Neuronal stem cell (in vitro differentiated cells): ENCODE measurements at regions not wholly inside any gene's neighbourhood (a gene's known extent, or its start where the extent isn't known, plus 50 kb on each side); places are given as distances from the start of the nearest gene placed in this dataset.

ENCODE experiments used
- DNase-seq: peaks from one replicate; pipeline ENCODE4 v3.0.0-alpha.2; 2013; ENCODE audit warnings: low spot score
- H2AFZ ChIP-seq: one replicate; pipeline ENCODE4 v1.6.1; 2013; ENCODE audit warnings: mild to moderate bottlenecking, low read length, inconsistent platforms
- H2AK5ac ChIP-seq: 2 replicates; pipeline ENCODE4 v1.6.1; 2013; ENCODE audit warnings: low read depth, mild to moderate bottlenecking, inconsistent platforms, low read length, moderate library complexity, mixed read lengths
- H2BK120ac ChIP-seq: 2 replicates; pipeline ENCODE4 v1.6.1; 2013; ENCODE audit warnings: low read depth, mild to moderate bottlenecking, inconsistent platforms, low read length, moderate library complexity, mixed read lengths
- H2BK12ac ChIP-seq: one replicate; pipeline ENCODE4 v1.6.1; 2013; ENCODE audit warnings: low read length, inconsistent platforms
- H2BK15ac ChIP-seq: 2 replicates; pipeline ENCODE4 v1.6.1; 2013; ENCODE audit warnings: mild to moderate bottlenecking, low read length, inconsistent platforms, mixed read lengths
- H2BK5ac ChIP-seq: one replicate; pipeline ENCODE4 v1.6.1; 2013; ENCODE audit warnings: inconsistent platforms, mild to moderate bottlenecking, low read length, moderate library complexity
- H3K14ac ChIP-seq: one replicate; pipeline ENCODE4 v1.6.1; 2013; ENCODE audit warnings: low read length, inconsistent platforms
- H3K18ac ChIP-seq: 2 replicates; pipeline ENCODE4 v1.6.1; 2013; ENCODE audit warnings: low read length, inconsistent platforms
- H3K23ac ChIP-seq: 2 replicates; pipeline ENCODE4 v1.6.1; 2013; ENCODE audit warnings: low read depth, mild to moderate bottlenecking, mixed read lengths, low read length, inconsistent platforms; ENCODE audit not compliant: poor library complexity
- H3K27ac ChIP-seq: replicated peaks from 3 replicates; pipeline ENCODE4 v1.5.1; 2013; ENCODE audit warnings: low read length, inconsistent platforms
- H3K27me3 ChIP-seq, 3 experiments: 2 replicates each; pipeline ENCODE4 v1.6.1; 2013; ENCODE audit warnings: low read length in 3 of 3, mild to moderate bottlenecking in 2 of 3, inconsistent platforms in 1 of 3, low read depth in 1 of 3, mixed read lengths in 1 of 3, moderate library complexity in 1 of 3; ENCODE audit not compliant: control insufficient read depth in 3 of 3, insufficient read depth in 3 of 3
- H3K36me3 ChIP-seq, 2 donors: replicated peaks in 1 of 2; 2 replicates each; pipeline ENCODE4 v1.6.1; 2013; ENCODE audit warnings: low read length in 2 of 2; ENCODE audit not compliant: control insufficient read depth in 2 of 2, insufficient read depth in 2 of 2
- H3K4ac ChIP-seq: 2 replicates; pipeline ENCODE4 v1.6.1; 2013; ENCODE audit warnings: inconsistent platforms, mild to moderate bottlenecking, low read length, moderate library complexity
- H3K4me1 ChIP-seq, 2 donors: 1 replicate in 1 of 2; 2 replicates in 1 of 2; pipeline ENCODE4 v1.6.1; 2013; ENCODE audit warnings: low read length in 2 of 2, low read depth in 1 of 2; ENCODE audit not compliant: control insufficient read depth in 2 of 2, insufficient read depth in 1 of 2
- H3K4me2 ChIP-seq: one replicate; pipeline ENCODE4 v1.6.1; 2013; ENCODE audit warnings: mild to moderate bottlenecking, low read length, inconsistent platforms; ENCODE audit not compliant: insufficient read depth, poor library complexity, severe bottlenecking
- H3K4me3 ChIP-seq, 2 donors: 2 replicates each; pipeline ENCODE4 v1.5.1; 2013; ENCODE audit warnings: low read length in 2 of 2, mild to moderate bottlenecking in 2 of 2, inconsistent platforms in 1 of 2, moderate library complexity in 1 of 2
- H3K79me1 ChIP-seq: one replicate; pipeline ENCODE4 v1.6.1; 2013; ENCODE audit warnings: low read depth, mild to moderate bottlenecking, inconsistent platforms, low read length, moderate library complexity
- H3K9ac ChIP-seq: one replicate; pipeline ENCODE4 v1.6.1; 2013; ENCODE audit warnings: mild to moderate bottlenecking, low read depth, low read length, inconsistent platforms; ENCODE audit not compliant: poor library complexity
- H3K9me3 ChIP-seq, 2 donors: replicated peaks in 1 of 2; 2 replicates each; pipeline versions ENCODE3 to v1.6.1; 2013; ENCODE audit warnings: low read length in 2 of 2, mild to moderate bottlenecking in 2 of 2, inconsistent platforms in 1 of 2, low read depth in 1 of 2, mixed read lengths in 1 of 2, moderate library complexity in 1 of 2; ENCODE audit not compliant: control insufficient read depth in 2 of 2, insufficient read depth in 1 of 2
- H4K8ac ChIP-seq: one replicate; pipeline ENCODE4 v1.6.1; 2013; ENCODE audit warnings: low read depth, mild to moderate bottlenecking, inconsistent platforms, low read length, moderate library complexity
- H4K91ac ChIP-seq: one replicate; pipeline ENCODE4 v1.6.1; 2013; ENCODE audit warnings: low read length, low read depth, mild to moderate bottlenecking, inconsistent platforms; ENCODE audit not compliant: poor library complexity
- WGBS, 2 donors: extraction: QIAGEN DNeasy Blood & Tissue Kit; methylation state at CpG; one replicate each; pipeline ENCODE4 v1.1.7; 2013; ENCODE audit warnings: missing lambda C conversion rate in 2 of 2, mixed read lengths in 1 of 2; ENCODE audit not compliant: insufficient read length in 2 of 2, insufficient replicate concordance in 1 of 2; ENCODE audit errors: extremely low coverage in 2 of 2; 5-methylcytosine and 5-hydroxymethylcytosine counted together

DNA sequence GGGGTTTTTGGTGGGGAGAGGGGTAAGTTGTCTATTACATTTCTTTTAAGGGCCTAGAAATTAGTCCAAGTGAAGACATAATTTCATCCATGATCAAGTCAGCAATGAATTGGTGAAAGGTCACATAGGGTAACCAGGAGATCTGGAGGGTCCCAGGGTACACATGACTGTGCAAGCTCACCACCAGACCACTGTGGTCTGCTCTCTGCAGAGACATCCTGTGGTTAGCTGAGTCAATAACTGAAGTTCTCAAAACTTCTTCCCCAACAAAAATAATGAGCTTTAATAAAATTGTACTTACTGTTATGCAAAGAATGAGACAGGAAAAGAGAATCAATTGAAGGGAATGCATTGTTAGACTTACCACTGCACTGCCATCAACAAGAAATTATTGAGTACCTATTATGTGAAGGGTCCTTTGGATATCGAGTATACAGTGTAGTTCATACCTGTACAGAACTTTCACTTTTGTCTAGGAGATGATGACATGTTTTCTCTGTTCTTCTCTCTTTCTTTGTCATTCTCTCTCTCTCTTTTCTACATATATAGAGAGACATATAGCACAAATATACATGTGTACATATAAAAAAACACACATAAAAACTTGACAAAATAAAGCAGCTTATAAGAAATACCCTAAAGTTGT lies 209.8 kb downstream of the GJA1 start:
- no peak for DNase-seq
- no peak overlapping the region for H3K9ac ChIP-seq
- no peak overlapping the region for H2BK12ac ChIP-seq

GRCh38 chr6:121647905-121648304 lies 212.5 kb downstream of the GJA1 start:
- H3K14ac ChIP-seq = no peak overlapping the region
- no peaks in the 10 kb centered on the region for H3K27me3 ChIP-seq
- no peak overlapping the region for H4K91ac ChIP-seq
- H2AK5ac ChIP-seq = no peak overlapping the region
- H3K23ac ChIP-seq = no peak overlapping the region
- no peak overlapping the region for H4K8ac ChIP-seq
- no peak overlapping the region for H2AFZ ChIP-seq
- DNase-seq = no peak
- no peak overlapping the region for H2BK120ac ChIP-seq
- H3K27ac ChIP-seq = no peak overlapping the region
- no peaks in the 10 kb centered on the region for H3K79me1 ChIP-seq
- no peak overlapping the region for H2BK5ac ChIP-seq
- no peaks in the 10 kb centered on the region for H3K4me1 ChIP-seq
- H3K36me3 ChIP-seq = no peaks in the 10 kb centered on the region
- H3K4me3 ChIP-seq = no peak overlapping the region
- H2BK15ac ChIP-seq = no peak overlapping the region
- H2BK12ac ChIP-seq = no peak overlapping the region
- no peak overlapping the region for H3K18ac ChIP-seq
- no peaks in the 10 kb centered on the region for H3K9me3 ChIP-seq
- no peak overlapping the region for H3K4me2 ChIP-seq
- H3K9ac ChIP-seq = no peak overlapping the region
- no peak overlapping the region for H3K4ac ChIP-seq

More for the DNA sequence above, 209.8 kb downstream of the GJA1 start:
- Histone ChIP-seq H3K23ac (no peak overlapping the region), H3K4me1 (no peaks in the 10 kb centered on the region), H2BK120ac (no peak overlapping the region), H4K8ac (no peak overlapping the region), H2AFZ (no peak overlapping the region), H3K9me3 (no peaks in the 10 kb centered on the region), H3K14ac (no peak overlapping the region), H3K79me1 (no peaks in the 10 kb centered on the region), H3K27me3 (no peaks in the 10 kb centered on the region), H2BK15ac (no peak overlapping the region), H4K91ac (no peak overlapping the region), H3K27ac (no peak overlapping the region), H3K4me3 (no peak overlapping the region), H3K18ac (no peak overlapping the region), H2AK5ac (no peak overlapping the region), H3K4ac (no peak overlapping the region), H2BK5ac (no peak overlapping the region), H3K36me3 (no peaks in the 10 kb centered on the region), H3K4me2 (no peak overlapping the region)
- no CpG with 5 or more reads among the region's 1 CpG for WGBS, 2 donors

GRCh38 chr6:121649951-121650350 lies 214.5 kb downstream of the GJA1 start:
- Histone ChIP-seq H3K27ac (no peak overlapping the region), H4K8ac (no peak overlapping the region), H3K18ac (no peak overlapping the region), H3K79me1 (no peaks in the 10 kb centered on the region), H2BK5ac (no peak overlapping the region), H2BK120ac (no peak overlapping the region), H3K4me1 (no peaks in the 10 kb centered on the region), H2AFZ (no peak overlapping the region), H2AK5ac (no peak overlapping the region), H3K36me3 (no peaks in the 10 kb centered on the region), H4K91ac (no peak overlapping the region), H3K4me3 (no peak overlapping the region), H3K4me2 (no peak overlapping the region), H3K27me3 (no peaks in the 10 kb centered on the region), H3K9me3 (no peaks in the 10 kb centered on the region), H3K4ac (no peak overlapping the region), H3K23ac (no peak overlapping the region), H3K9ac (no peak overlapping the region), H2BK15ac (no peak overlapping the region), H3K14ac (no peak overlapping the region), H2BK12ac (no peak overlapping the region)
- WGBS, 2 donors = no CpG with 5 or more reads among the region's 2 CpGs
- no peak for DNase-seq

GRCh38 chr6:121651420-121651819 lies 216.0 kb downstream of the GJA1 start:
- no CpG with 5 or more reads among the region's 1 CpG for WGBS, 2 donors
- Histone ChIP-seq H3K36me3 (no peaks in the 10 kb centered on the region), H3K27ac (no peak overlapping the region)

More at GRCh38 chr6:121651420-121651819, 216.0 kb downstream of the GJA1 start:
- Histone ChIP-seq H3K4me3 (no peak overlapping the region), H2BK5ac (no peak overlapping the region), H3K4ac (no peak overlapping the region), H3K9ac (no peak overlapping the region), H4K8ac (no peak overlapping the region), H2AFZ (no peak overlapping the region), H3K9me3 (no peaks in the 10 kb centered on the region), H3K14ac (no peak overlapping the region), H3K18ac (no peak overlapping the region), H3K23ac (no peak overlapping the region), H3K27me3 (no peaks in the 10 kb centered on the region), H3K4me2 (no peak overlapping the region), H3K4me1 (no peaks in the 10 kb centered on the region), H4K91ac (no peak overlapping the region), H3K79me1 (no peaks in the 10 kb centered on the region), H2BK15ac (no peak overlapping the region), H2BK12ac (no peak overlapping the region), H2AK5ac (no peak overlapping the region), H2BK120ac (no peak overlapping the region)
- no peak for DNase-seq
